NOMO-1 treated with dmso at 0.1 percent for 144 hours (cell line): ENCODE measurements at regions not wholly inside any gene's neighbourhood (a gene's known extent, or its start where the extent isn't known, plus 50 kb on each side); places are given as distances from the start of the nearest gene placed in this dataset.
"Not testable (repeated sequence)": the region's sequence is repeated elsewhere in the genome, so short reads cannot be mapped to it uniquely, and the experiment has no call there.

Source experiments
- DNase-seq: peaks from one replicate; lab custom pipeline; 2025; ENCODE audit not compliant: unreplicated experiment; lab: John Stamatoyannopoulos, UW

DNA sequence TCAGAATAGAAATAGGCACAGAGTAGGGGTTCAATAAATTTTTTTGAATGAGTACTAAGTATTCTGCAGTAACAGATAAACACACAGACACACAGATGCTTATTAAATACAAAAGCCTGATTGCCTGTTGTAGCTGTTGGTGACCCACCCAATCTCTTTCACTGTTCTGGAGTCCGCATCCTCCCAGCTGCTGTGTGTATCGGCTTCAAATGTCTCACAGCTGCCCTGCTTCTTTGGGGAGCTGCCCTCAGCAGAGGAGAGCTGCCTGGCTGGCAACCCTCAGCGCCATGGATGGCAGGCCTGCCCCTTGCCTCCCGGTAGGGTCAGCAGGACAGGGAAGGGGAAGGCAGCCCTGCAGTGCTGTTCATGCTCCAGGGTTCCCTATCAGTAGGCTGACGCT, 50.5 kb upstream of the PRNP start:
- no peak for DNase-seq

DNA sequence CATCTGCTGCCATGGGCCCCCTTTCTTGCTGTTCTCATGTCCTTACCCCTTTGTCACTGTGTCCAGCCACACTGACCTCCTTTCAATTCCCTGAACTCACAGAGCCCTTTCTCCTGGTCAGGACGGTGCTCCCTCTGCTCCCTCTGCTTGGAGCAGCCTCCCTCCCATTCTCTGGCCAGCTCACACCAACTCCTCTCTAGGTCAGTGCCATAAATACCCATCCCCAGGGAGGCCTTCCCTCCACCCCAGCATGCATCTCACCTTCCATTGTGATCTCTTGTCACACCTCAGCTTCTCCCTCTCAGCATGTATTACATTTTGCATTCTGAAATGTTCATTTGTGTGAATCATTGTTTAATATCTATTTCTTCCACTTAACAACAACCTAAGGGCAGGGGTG, 50.9 kb upstream of the PRNP start:
- no peak for DNase-seq

DNA sequence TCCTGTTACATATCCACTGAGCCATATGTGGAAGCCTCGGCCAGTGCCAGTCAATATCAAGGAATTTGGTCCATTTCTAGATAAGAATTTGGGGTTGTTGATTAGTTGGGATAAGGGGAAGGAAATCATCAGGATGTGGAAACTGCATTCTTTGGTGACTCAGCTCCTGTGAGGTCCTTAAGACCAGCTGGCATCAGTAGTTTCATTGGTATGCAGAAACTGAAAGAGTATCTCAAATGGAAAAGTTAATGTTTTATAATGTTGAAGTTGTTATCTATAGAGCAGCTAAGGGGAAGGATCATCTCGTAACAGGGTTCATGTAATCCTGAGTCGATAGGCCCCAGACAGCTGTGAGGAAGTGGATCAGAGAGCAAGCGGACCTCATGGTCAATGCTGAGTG, 52.5 kb upstream of the PRNP start:
- no peak for DNase-seq

DNA sequence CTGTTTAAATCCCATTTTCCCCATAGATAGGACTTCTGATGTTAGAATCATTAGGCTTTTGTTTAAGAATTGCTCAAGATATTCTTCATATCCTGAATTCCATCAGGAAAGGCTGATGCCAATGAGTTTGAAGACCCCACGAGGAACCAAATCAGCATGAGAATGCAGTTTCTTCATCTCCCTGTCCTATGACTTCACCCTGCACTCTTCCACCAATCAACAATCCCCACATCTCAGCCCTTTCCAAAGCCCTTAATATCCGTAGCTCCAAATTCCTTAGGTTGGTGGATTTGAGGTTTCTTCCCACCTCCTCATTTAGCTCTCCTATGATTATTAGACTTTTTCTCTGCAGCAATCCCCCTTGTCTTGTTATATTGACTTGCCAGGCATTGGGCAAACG, 52.9 kb upstream of the PRNP start:
- no peak for DNase-seq

DNA sequence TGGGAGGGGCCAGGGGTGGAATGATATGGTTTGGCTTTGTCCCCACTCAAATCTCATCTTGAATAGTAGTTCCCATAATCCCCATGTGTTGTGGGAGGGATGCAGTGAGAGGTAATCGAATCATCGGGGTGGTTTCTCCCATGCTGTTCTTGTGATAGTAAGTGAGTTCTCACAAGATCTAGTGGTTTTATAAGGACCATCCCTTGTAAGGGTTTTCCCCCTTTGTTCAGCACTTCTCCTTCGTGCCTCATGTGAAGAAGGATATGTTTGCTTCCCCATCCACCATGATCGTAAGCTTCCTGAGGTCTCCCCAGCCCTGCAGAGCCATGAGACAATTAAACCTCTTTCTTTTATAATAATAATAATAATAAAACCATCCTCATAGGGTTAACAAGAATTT, 53.4 kb upstream of the PRNP start:
- no peak for DNase-seq

DNA sequence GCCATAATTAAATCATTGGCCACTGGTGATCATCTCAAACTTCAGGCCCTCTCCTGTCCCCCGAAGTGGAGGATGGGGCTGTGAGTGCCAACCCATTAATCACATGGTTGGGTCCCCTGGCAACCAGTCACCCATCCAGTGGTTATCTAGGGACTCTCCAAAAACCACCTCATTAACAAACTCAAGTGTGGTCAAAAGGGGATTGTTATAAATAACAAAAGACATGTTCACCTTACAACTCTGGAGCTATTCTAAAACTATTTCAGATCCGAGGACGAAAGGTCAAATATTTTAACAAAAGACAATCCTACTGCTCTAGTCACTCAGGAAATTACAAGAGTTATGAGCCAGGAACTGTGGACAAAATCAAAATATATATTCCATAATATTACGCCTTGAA, 60.0 kb upstream of the PRNP start:
- no peak for DNase-seq

DNA sequence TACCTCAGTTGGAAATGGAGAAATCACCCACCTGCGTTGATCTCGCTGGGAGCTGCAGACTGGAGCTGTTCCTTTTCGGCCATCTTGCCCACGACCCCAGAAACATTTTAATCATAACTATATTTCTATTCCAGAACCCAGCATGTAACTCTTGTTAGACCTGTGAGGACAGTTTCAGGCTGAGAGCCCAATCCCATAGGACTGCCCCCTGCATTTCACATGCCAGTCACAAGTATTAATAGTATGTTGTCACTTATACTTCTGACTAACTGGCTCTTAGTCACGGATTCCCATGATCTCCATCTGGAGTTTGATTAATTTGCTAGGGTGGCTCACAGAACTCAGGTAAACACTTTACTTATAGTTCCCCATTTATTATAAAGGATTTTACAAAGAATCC, 60.6 kb upstream of the PRNP start:
- DNase-seq, result no peak

DNA sequence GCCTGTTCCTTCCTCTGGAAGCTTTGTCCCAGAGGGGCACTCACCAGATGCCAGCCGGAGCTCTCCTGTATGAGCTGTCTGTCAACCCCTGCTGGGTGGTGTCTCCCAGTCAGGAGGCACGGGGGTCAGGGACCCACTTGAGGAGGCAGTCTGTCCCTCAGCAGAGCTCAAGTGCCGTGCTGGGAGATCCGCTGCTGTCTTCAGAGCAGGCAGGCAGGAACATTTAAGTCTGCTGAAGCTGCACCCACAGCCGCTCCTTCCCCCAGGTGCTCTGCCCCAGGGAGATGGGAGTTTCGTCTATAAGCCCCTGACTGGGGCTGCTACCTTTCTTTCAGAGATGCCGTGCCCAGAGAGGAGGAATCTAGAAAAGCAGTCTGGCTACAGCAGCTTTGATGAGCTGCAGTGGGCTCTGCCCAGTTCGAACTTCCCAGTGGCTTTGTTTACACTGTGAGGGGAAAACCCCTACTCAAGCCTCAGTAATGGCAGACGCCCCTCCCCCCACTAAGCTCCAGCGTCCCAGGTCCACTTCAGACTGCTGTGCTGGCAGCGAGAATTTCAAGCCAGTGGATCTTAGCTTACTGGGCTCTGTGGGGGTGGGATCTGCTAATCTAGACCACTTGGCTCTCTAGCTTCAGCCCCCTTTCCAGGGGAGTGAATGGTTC, 61.5 kb upstream of the PRNP start:
- not testable (repeated sequence) for DNase-seq

DNA sequence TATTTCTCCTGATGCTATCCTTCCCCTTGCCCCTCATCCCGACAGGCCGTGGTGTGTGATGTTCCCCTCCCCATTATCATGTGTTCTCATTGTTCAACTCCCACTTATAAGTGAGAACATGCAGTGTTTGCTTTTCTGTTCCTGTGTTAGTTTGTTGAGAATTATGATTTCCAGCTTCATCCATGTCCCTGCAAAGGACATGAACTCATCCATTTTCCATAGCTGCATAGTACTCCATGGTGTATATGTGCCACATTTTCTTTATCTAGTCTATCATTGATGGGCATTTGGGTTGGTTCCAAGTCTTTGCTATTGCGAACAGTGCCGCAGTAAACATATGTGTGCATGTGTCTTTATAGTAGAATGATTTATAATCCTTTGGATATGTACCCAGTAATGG, 67.1 kb upstream of the PRNP start:
- not testable (repeated sequence) for DNase-seq

DNA sequence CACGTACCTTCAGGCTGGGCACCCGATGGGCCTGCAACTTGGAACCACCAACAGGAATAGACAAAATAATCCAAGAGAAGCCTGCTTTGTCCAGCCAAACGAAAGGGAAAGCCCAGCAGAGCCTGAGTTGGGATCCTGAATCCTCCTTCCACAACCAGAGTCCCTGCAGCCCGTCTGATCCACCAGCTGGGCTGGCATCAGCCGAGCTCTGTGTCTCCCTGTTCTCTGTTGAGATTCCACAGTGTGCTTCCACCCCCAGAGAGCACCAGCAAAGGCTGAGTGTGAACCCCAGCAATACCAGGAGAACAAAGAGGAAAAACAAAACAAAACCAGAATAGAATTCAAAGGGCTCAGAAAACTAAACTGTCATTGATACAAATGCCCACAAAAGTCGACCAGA, 68.8 kb upstream of the PRNP start:
- DNase-seq, result no peak

DNA sequence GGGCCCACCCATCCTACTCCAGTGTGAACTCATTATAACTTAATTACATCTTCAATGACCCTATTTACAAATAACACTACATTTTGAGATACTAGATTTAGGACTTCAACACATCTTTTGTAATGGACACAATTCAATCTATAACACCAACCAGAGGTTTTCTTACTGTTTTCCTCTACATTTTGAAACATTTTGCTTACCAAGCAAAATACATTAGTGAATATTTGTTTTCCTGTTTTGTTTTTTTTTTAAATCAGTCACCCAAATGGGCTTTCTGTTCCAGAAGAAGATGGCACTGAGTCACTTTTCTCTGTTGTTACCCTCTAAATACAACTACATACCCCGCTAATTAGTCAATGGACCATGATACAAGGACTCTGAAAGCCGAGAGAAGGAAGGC, 69.2 kb upstream of the PRNP start:
- no peak for DNase-seq

DNA sequence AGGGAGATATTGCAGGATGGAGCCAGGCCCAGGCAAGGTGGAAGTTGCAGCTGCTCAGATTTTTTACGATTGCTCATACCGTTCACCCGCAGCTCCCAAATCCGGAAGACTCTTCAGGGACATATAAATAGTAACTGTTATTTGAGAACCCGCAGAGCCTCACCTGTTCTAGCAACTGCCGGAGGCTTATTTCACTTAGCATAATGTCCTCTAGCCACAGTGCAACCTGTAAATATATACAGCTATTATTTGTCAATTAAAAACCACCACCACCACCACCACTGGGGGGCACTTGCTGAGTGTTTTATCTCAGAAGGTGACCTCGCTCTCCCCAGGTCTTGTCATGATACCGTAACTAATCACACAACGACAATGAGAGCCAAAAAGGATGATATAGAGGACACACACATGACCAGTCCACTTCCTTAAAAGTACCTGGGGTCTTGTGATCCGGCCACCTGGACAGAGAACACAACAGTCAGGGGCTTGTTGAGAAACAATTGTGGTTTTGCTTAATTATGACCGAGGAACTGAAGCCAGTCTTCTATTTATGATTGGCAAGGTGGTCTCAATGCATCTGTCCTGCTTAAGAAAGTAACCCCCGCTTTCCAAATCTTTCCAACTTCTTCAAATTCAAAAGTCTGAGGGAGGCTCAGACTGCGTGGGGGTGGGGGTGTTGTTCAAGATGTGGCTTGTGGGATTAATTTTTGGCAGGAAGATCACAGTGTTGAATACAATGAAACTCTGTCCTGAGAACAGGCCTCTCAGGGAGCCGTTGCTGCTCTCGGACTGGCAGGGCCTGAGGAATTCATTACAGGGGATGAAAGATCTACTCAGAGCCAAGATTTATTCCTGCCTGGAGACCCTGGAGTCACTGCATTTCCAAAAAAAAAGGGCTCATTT, 72.3 kb upstream of the PRNP start:
- no peak for DNase-seq

DNA sequence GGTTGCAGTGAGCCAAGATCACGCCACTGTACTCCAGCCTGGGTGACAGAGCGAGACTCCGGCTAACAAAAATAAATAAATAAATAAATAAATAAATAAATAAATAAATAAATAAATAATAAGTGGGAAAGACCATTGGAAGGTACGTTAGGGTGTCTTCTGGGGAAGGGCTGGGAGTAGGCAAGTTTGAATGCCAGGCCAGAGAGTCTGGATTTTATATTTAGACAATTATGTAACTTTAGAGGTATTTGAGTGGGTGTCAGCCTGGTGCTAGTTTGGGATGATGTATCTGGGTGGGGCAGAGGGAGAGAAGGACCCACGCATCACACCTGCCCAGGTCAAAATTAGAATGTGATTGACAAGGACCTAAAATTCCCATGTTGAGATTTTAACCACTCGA, 73.1 kb upstream of the PRNP start:
- no peak for DNase-seq

DNA sequence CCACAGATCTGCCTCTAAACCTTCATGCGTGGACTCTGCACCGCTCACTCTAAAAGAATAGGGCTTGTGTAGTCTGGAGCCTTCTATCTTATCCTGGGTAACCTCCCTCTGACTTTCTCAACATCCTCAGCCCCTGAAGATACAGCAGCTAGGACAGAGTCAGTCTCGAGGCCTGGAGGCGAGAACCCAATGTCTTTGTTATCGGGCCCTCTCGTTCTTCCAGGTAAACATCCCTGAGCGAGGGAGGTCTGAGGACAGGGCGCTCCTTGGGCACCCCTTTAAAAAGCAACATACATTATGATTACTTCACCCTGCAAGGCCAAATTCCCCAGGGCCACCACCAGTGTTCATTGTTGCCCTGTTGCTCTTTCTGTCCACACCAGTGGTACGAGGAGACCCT, 75.4 kb upstream of the PRNP start:
- DNase-seq, result no peak

DNA sequence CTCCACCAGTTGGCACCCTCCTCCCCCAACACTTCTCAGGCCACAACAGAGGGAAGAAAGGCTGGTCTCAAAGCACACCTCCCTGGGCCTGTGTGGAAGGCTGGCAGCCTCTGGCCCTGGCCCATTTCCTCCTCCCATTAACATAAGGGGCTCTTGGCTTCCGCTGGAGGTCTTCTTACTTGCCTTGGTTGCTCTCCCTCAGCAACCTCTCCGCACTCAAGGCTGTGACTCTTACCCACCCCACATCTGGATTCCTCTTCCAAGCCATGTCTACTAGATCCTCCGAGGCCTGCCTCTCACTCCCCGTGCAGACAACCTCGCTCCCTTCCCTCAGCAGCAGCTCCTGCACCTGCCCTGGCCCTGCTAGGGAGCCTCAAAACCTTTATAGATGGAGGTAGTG, 76.7 kb upstream of the PRNP start:
- DNase-seq, result no peak

DNA sequence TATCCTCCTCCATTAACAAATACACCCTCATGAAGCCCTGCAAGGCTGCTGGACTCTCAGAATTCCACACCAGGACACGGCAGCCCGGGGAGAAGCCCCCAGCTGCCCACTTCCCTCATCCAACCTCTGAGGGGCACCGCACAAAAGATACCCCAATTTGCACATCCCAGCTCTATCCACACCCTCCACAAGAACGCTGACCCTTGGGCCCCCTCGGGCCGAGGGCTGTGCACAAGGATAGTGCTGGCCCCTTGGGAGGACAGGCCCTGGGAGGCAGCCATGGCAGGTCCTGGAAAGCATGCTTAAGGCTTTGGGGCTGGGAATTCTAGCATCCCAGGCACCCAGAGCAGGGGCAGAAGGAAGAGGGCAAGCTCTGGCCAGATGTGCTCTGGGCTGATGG, 77.4 kb upstream of the PRNP start:
- DNase-seq, result no peak

DNA sequence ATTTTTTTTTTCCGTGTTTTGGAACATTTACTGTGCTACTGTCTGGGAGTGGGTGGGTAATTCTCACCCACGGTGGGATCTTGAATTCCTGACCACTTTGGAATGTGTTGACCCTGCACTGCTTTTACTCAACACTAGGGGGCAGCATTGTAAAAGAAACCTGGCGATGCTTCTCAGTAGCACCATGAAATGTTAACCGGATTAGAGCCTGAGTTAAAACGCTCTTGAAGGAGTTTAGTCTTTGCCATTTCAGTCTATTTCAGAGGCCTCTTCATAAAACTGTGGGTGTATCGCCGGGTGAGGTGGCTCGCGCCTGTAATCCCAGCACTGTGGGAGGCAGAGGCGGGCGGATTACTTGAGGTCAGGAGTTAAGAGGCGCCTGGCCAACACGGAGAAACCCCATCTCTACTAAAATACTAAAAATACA, 79.0 kb upstream of the PRNP start:
- DNase-seq, result no peak

DNA sequence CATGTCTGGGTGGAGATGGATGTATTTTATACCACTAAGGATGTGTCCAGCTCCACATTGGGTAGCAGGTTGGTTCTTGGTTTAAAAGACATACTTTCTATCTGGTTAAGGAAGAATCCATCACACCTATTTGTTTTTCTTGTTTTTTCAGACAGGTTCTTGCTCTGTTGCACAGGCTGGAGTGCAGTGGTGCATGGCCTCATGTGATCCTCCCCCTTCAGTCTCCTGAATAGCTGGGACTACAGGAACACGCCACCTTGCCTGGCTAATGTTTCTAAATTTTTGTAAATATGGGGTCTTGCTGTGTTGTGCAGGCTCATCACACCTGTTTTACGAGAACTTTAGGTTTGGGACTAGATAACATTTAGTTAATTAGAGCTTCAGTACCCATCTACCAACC, 80.2 kb upstream of the PRNP start:
- DNase-seq, result no peak

DNA sequence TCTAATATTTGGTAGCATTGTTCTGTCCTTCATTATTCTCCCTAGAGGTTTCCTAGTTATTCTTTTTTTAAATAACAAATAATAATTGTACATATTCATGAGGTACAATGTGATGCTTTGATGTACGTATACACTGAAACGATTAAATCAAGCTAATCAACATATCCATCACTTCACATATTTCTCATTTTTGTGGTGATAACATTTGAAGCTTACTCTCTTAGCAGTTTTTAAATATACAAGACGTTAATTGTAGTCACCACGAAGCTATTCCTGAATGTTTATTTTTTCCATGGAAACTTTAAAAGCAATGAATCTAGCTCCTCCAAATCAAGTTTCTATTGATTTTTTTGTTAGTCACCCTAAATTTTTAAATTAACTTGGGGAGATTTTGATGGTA, 81.1 kb upstream of the PRNP start:
- DNase-seq, result no peak

DNA sequence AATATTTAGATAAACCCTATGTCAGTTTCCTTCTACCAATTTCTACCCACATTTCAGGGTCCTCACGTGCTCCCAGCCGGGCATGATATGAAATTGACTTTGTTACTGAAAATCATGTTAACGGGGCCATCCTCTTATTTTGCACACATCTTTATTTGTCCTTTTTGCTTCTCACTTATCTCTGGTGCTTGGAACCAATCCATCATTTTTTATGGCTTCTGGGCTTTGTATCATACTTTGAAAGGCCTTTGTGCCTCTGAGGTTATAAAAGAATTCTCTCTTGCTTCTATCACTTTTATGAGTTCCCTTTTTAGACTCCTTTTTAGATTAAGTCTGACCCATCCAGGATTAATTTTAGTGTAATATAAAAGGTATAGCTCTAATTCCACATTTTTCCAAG, 81.7 kb upstream of the PRNP start:
- no peak for DNase-seq

DNA sequence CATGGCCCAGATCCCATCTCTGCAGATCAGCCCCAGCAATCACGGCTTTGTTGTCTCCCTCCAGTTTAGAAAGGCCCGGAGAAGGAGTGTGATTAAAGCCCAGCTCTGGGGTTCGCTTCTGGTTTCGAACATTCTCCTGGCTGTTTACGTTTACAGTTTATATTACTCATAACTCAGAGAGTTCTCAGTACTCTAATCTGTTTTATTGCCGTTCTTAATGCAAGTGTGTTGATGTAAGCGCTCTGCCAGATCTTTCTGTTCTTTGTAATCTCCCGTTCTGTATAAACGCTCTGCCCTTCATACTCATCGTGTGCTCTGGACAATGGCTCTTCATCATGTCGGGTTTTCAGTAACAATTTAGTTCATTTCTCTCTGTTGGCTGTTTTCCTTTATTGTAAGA, 82.5 kb upstream of the PRNP start:
- no peak for DNase-seq

DNA sequence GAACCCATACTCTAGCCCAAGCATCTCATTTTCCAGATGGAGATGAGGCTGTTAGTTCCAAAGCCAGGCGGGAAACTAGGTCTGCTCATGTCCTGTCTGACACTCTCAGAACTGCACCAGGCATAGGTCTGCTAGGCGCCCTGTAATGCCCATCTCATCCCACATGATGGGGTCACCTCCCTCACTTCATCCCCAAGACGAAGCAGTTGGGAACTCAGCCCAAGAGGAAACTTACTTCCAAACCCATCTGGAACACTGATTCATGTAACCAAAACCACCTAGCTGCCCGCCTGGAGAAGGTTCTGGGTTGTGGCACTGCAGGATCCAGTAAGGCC, 84.0 kb upstream of the PRNP start:
- no peak for DNase-seq
